ENCODE measurements at regions not wholly inside any gene's neighbourhood (a gene's known extent, or its start where the extent isn't known, plus 50 kb on each side); places are given as distances from the start of the nearest gene placed in this dataset.

DNA sequence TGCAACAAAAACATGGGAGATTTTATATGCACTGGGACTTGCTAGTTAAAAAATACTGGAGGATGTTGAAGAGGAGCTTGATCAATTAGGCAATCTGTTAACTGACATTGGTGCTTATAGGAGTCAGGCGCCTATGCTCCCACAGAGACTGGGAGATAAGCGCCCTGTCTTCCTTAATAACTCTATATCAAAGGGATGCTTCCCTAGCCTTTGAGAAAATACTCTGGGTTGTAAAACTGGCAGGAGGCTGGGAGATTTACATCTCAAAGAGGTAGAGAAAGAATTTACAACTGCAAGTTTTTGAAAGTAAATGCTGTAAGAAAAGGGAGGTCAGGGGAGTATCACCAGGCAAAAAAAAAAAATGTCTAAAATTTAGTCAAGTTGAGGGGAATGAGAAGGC is 325.4 kb downstream of the PCDH10 start:
- TF ChIP-seq MYC (IDR thresholded peaks at IDR 0.05; ENCODE audit: borderline replicate concordance, low read length) (no peak), BHLHE40 (IDR thresholded peaks at IDR 0.05; ENCODE audit: low read depth, low read length) (no peak), SMC3 (IDR thresholded peaks at IDR 0.05) (no peak)
- TF ChIP-seq, protein P1, sequence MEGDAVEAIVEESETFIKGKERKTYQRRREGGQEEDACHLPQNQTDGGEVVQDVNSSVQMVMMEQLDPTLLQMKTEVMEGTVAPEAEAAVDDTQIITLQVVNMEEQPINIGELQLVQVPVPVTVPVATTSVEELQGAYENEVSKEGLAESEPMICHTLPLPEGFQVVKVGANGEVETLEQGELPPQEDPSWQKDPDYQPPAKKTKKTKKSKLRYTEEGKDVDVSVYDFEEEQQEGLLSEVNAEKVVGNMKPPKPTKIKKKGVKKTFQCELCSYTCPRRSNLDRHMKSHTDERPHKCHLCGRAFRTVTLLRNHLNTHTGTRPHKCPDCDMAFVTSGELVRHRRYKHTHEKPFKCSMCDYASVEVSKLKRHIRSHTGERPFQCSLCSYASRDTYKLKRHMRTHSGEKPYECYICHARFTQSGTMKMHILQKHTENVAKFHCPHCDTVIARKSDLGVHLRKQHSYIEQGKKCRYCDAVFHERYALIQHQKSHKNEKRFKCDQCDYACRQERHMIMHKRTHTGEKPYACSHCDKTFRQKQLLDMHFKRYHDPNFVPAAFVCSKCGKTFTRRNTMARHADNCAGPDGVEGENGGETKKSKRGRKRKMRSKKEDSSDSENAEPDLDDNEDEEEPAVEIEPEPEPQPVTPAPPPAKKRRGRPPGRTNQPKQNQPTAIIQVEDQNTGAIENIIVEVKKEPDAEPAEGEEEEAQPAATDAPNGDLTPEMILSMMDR (IDR thresholded peaks at IDR 0.05) = no peak

Measured in A549 (cell line).